BLaER1 treated with 17β-estradiol and CSF1 and Interleukin-3, amounts not matched to agents 10 nM and 100 nM (cell line): ENCODE measurements at regions not wholly inside any gene's neighbourhood (a gene's known extent, or its start where the extent isn't known, plus 50 kb on each side); places are given as distances from the start of the nearest gene placed in this dataset.
"Not testable (repeated sequence)": the region's sequence is repeated elsewhere in the genome, so short reads cannot be mapped to it uniquely, and the experiment has no call there.

Experiments
- H3K27ac ChIP-seq, 11 experiments: shearing (Covaris generic); formaldehyde crosslinking; 2 replicates each; pipeline ENCODE4 v1.8.1; 2022
- H3K27me3 ChIP-seq, 11 experiments: shearing (Covaris generic); formaldehyde crosslinking; 2 replicates each; pipeline ENCODE4 v1.8.1; 2022
- H3K36me3 ChIP-seq, 11 experiments: shearing (Covaris generic); formaldehyde crosslinking; 2 replicates each; pipeline ENCODE4 v1.8.1; 2022
- H3K4me1 ChIP-seq, 10 experiments: shearing (Covaris generic); formaldehyde crosslinking; 2 replicates each; pipeline ENCODE4 v1.8.1; 2022
- H3K4me2 ChIP-seq, 11 experiments: shearing (Covaris generic); formaldehyde crosslinking; 2 replicates each; pipeline ENCODE4 v1.8.1; 2022
- H3K4me3 ChIP-seq, 10 experiments: shearing (Covaris generic); formaldehyde crosslinking; 2 replicates each; pipeline ENCODE4 v1.8.1; 2022
- H3K9ac ChIP-seq, 11 experiments: shearing (Covaris generic); formaldehyde crosslinking; 2 replicates each; pipeline ENCODE4 v1.8.1; 2022
- H3K9me3 ChIP-seq, 11 experiments: shearing (Covaris generic); formaldehyde crosslinking; replicated peaks in 1 of 11; 2 replicates each; pipeline ENCODE4 v1.8.1; 2022
- H4K20me1 ChIP-seq, 11 experiments: shearing (Covaris generic); formaldehyde crosslinking; 2 replicates each; pipeline ENCODE4 v1.8.1; 2022
- Cebpa-rat ChIP-seq, 11 experiments: shearing (Covaris generic); IDR thresholded peaks; 2 replicates each; pipeline ENCODE4 v1.8.1; 2022

DNA sequence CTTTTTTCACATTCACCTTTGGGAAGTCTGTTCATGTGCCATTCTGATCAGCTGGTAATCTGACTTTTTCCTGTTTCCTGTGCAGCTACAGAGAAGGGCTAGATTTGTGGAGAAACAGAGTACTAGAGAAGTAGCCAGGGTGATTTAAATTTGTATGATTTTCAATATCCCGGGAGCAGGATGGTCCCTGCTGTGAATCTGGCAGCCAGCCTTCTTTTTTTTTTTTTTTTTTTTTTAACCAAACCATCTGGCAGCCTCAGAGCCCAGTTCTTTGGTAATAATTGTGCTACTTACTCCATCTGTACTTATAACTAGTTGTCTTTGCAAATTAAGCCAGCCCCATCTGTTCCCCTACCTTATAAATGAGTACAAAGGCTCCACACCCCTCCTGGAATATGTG, 248.6 kb upstream of the DEPDC1 start:
- no peaks in the 10 kb centered on the region for H3K27me3 ChIP-seq
- H3K27ac ChIP-seq: no peak overlapping the region
- no peaks in the 10 kb centered on the region for H4K20me1 ChIP-seq
- H3K36me3 ChIP-seq: peaks cover 0 to 6% (median 0%) of the 10 kb centered on the region in 11 experiments; a peak in 1 of 22 replicates
- no peak for TF ChIP-seq Cebpa-rat (IDR thresholded peaks at IDR 0.05)
- H3K4me3 ChIP-seq: no peak overlapping the region
- no peaks in the 10 kb centered on the region for H3K4me1 ChIP-seq
- peaks cover 14 to 26% (median 15%) of the 10 kb centered on the region in 11 experiments for H3K9me3 ChIP-seq
- no peak overlapping the region for H3K4me2 ChIP-seq
- no peak overlapping the region for H3K9ac ChIP-seq

GRCh38 chr1:68746378-68746777, 249.5 kb upstream of the DEPDC1 start:
- H3K4me1 ChIP-seq: no peaks in the 10 kb centered on the region
- no peaks in the 10 kb centered on the region for H3K27me3 ChIP-seq
- H3K27ac ChIP-seq: no peak overlapping the region
- H3K36me3 ChIP-seq: peaks cover 0 to 6% (median 0%) of the 10 kb centered on the region in 11 experiments; a peak in 1 of 22 replicates
- no peaks in the 10 kb centered on the region for H4K20me1 ChIP-seq
- H3K9ac ChIP-seq: no peak overlapping the region
- no peak overlapping the region for H3K4me2 ChIP-seq
- TF ChIP-seq Cebpa-rat (IDR thresholded peaks at IDR 0.05): no peak
- H3K4me3 ChIP-seq: no peak overlapping the region
- peaks cover 14 to 26% (median 15%) of the 10 kb centered on the region in 11 experiments for H3K9me3 ChIP-seq

DNA sequence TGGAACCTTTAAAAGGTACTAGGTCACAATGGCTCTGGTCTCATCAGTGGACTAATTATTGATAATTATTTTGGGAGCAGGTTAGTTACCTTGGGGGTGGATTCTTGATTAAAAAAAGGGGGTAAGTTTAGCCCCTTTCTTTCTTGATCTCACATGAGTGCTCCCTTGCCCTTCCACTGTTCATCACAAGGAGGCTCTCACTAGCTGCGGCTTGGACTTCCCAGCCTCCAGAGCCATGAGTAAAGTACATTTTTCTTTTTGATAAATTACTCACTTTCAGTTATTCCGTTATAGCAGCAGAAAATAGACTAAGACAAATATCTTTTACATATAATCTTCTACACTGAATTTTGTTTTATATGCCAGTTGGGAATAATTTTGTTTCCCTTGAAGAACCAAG, 254.8 kb upstream of the DEPDC1 start:
- H3K9me3 ChIP-seq: no peaks in the 10 kb centered on the region
- H3K4me3 ChIP-seq: no peak overlapping the region
- H3K4me1 ChIP-seq: no peaks in the 10 kb centered on the region
- no peak for TF ChIP-seq Cebpa-rat (IDR thresholded peaks at IDR 0.05)
- H3K27ac ChIP-seq: no peak overlapping the region
- H3K27me3 ChIP-seq: no peaks in the 10 kb centered on the region
- H3K36me3 ChIP-seq: no peaks in the 10 kb centered on the region
- H3K9ac ChIP-seq: no peak overlapping the region
- no peak overlapping the region for H3K4me2 ChIP-seq
- no peaks in the 10 kb centered on the region for H4K20me1 ChIP-seq

DNA sequence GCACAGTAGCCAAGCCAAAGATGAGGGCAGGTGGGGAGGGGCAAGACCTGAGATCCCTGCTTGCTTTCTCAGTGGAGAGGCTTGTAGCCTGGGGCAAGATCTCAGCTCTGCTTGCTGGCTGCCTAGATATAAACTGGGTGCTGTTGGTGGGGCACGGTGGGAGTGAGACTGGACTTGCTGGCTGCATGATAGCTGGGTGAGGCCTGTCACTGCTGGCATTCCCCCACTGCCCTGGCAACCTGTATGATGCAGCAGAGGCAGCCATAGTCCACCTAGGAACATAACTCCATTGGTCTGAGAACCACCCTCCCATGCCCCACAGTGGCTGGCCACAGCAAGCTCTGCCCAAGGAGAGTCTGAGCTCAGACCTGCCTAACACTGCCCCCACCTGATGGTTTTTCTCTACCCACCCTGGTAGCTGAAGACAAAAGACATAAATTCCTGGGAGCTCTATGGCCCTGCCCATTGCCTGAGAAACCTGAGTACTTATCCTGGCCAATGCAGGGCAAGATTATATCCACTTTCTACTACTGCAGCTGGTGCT, 261.9 kb upstream of the DEPDC1 start:
- Histone ChIP-seq H3K36me3 (no peaks in the 10 kb centered on the region), H4K20me1 (no peaks in the 10 kb centered on the region), H3K4me1 (no peaks in the 10 kb centered on the region), H3K4me2 (no peak overlapping the region), H3K9me3 (no peaks in the 10 kb centered on the region), H3K27me3 (no peaks in the 10 kb centered on the region), H3K4me3 (no peak overlapping the region), H3K27ac (no peak overlapping the region), H3K9ac (no peak overlapping the region)
- TF ChIP-seq Cebpa-rat (IDR thresholded peaks at IDR 0.05): no peak

GRCh38 chr1:68767941-68768340, 271.1 kb upstream of the DEPDC1 start:
- no peak for TF ChIP-seq Cebpa-rat (IDR thresholded peaks at IDR 0.05)
- Histone ChIP-seq H3K27me3 (no peaks in the 10 kb centered on the region), H3K4me1 (no peaks in the 10 kb centered on the region), H4K20me1 (no peaks in the 10 kb centered on the region), H3K4me3 (no peak overlapping the region), H3K36me3 (no peaks in the 10 kb centered on the region), H3K27ac (no peak overlapping the region), H3K9me3 (peaks cover 0 to 7% (median 4%) of the 10 kb centered on the region in 11 experiments; a peak in 9 of 22 replicates), H3K4me2 (no peak overlapping the region), H3K9ac (no peak overlapping the region)

- no peaks in the 10 kb centered on the region for H3K27me3 ChIP-seq
- H3K4me3 ChIP-seq: no peak overlapping the region
- H3K4me2 ChIP-seq: no peak overlapping the region
- no peaks in the 10 kb centered on the region for H3K4me1 ChIP-seq
- H3K27ac ChIP-seq: no peak overlapping the region
- H3K36me3 ChIP-seq: no peaks in the 10 kb centered on the region
- H4K20me1 ChIP-seq: no peaks in the 10 kb centered on the region
- TF ChIP-seq Cebpa-rat (IDR thresholded peaks at IDR 0.05): no peak
- H3K9ac ChIP-seq: no peak overlapping the region
- peaks cover 0 to 7% (median under 1%) of the 10 kb centered on the region in 11 experiments; a peak in 8 of 22 replicates for H3K9me3 ChIP-seq
Measured at GRCh38 chr1:68770817-68771216, 273.9 kb upstream of the DEPDC1 start.

DNA sequence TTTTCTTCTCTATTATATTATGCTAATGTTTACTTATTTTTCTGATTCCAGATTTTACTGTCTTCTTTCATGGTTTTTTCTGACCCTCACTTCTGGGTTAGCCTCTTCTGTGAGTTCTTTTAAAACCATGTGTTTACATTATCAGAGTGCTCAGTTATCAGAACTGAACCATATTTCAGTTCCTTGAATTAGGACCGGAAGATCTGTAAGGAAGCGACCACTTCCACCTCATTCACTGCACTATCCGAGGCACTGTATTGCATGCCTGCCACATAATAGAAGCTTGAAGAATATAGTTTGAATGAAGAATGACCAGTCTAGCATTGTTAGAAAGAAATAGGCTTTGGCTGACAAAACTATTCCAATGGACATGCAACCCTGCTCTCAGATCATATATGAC, 281.0 kb upstream of the DEPDC1 start:
- peaks cover 9 to 25% (median 17%) of the 10 kb centered on the region in 11 experiments; a peak in 20 of 22 replicates for H3K9me3 ChIP-seq
- H3K9ac ChIP-seq: no peak overlapping the region
- no peaks in the 10 kb centered on the region for H4K20me1 ChIP-seq
- no peaks in the 10 kb centered on the region for H3K27me3 ChIP-seq
- H3K4me2 ChIP-seq: no peak overlapping the region
- no peak overlapping the region for H3K27ac ChIP-seq
- TF ChIP-seq Cebpa-rat (IDR thresholded peaks at IDR 0.05): no peak
- no peaks in the 10 kb centered on the region for H3K4me1 ChIP-seq
- no peak overlapping the region for H3K4me3 ChIP-seq
- H3K36me3 ChIP-seq: no peaks in the 10 kb centered on the region

DNA sequence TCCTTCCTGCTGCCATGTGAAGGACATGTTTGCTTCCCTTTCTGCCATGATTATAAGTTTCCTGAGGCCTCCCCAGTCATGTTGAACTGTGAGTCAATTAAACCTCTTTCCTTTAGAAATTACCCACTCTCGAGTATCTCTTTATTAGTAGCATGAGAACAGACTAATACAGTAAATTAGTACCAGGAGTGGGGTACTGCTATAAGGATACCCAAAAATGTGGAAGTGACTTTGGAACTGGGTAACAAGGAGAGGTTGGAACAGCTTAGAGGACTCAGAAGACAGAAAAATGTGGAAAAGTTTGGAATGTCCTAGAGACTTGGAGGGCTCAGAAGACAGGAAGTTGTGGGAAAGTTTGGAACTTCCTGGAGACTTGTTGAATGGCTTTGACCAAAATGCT, 283.0 kb upstream of the DEPDC1 start:
- not testable (repeated sequence) for H4K20me1 ChIP-seq, H3K4me2 ChIP-seq, H3K27me3 ChIP-seq, H3K36me3 ChIP-seq, H3K4me1 ChIP-seq, H3K4me3 ChIP-seq, H3K27ac ChIP-seq, H3K9ac ChIP-seq
- peaks cover 9 to 25% (median 17%) of the 10 kb centered on the region in 11 experiments; a peak in 20 of 22 replicates for H3K9me3 ChIP-seq

DNA sequence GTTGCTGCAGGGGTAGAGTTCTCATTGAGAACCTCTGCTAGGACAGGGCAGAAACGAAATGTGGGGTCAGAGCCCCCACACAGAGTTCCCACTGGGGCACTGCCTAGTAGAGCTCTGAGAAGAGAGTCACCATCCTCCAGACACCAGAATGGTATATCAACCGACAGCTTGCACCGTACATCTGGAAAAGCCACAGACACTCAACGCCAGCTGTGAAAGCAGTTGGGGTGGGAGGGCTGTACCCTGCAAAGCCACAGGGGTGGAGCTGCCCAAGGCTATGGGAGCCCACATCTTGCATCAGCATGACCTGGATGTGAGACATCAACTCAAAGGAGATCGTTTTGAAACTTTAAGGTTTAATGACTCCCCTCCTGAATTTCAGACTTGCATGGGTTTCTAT, 284.0 kb upstream of the DEPDC1 start:
- H4K20me1 ChIP-seq: no peaks in the 10 kb centered on the region

GRCh38 chr1:68782890-68783289, 286.0 kb upstream of the DEPDC1 start:
- H3K4me1 ChIP-seq: peaks cover 0 to 6% (median under 1%) of the 10 kb centered on the region in 10 experiments; a peak in 9 of 20 replicates
- H3K27ac ChIP-seq: no peak overlapping the region
- no peaks in the 10 kb centered on the region for H4K20me1 ChIP-seq
- no peak for TF ChIP-seq Cebpa-rat (IDR thresholded peaks at IDR 0.05)
- H3K9me3 ChIP-seq: peaks cover 13 to 28% (median 17%) of the 10 kb centered on the region in 11 experiments; a peak in 20 of 22 replicates
- no peaks in the 10 kb centered on the region for H3K27me3 ChIP-seq
- H3K36me3 ChIP-seq: no peaks in the 10 kb centered on the region
- H3K9ac ChIP-seq: no peak overlapping the region
- H3K4me3 ChIP-seq: no peak overlapping the region
- H3K4me2 ChIP-seq: no peak overlapping the region

More for the DNA sequence above, 284.0 kb upstream of the DEPDC1 start:
- Histone ChIP-seq H3K36me3 (no peaks in the 10 kb centered on the region), H3K4me1 (no peaks in the 10 kb centered on the region), H3K4me3 (no peak overlapping the region), H3K9me3 (peaks cover 9 to 25% (median 17%) of the 10 kb centered on the region in 11 experiments; a peak in 20 of 22 replicates), H3K4me2 (no peak overlapping the region), H3K27ac (no peak overlapping the region), H3K9ac (no peak overlapping the region), H3K27me3 (no peaks in the 10 kb centered on the region)
- TF ChIP-seq Cebpa-rat (IDR thresholded peaks at IDR 0.05): no peak
